Spleen (tissue), 7 donors: ENCODE measurements at regions not wholly inside any gene's neighbourhood (a gene's known extent, or its start where the extent isn't known, plus 50 kb on each side); places are given as distances from the start of the nearest gene placed in this dataset.

Experiments
- POLR2A ChIP-seq, 3 donors: fragments of 450-650 bp; IDR thresholded peaks; one replicate each; pipeline ENCODE4 v1.5.1; 2017; ENCODE audit warnings: antibody characterized with exemption in 3 of 3, mild to moderate bottlenecking in 1 of 3
- POLR2AphosphoS5 ChIP-seq, 3 donors: sonication (generic); formaldehyde crosslinking; IDR thresholded peaks; one replicate each; pipeline ENCODE4 v1.5.1; 2017; ENCODE audit warnings: antibody characterized with exemption in 3 of 3
- TF ChIP-seq, protein P1 (sequence below), 11 experiments: fragments of 200-600 bp in 7 of 11; fragments of 450-650 bp in 4 of 11; sonication (generic) in 4 of 11; IDR thresholded peaks in 8 of 11; conservative IDR thresholded peaks in 3 of 11; 1 replicate in 7 of 11; 2 replicates in 4 of 11; pipeline versions ENCODE4 v1.4.0 to v1.8.0; 2016 to 2021; ENCODE audit warnings: antibody characterized with exemption in 11 of 11, inconsistent platforms in 4 of 11, mild to moderate bottlenecking in 1 of 11
- donor health status: DM: no; HTN: no; CAD: no; lungs with moderate emphysema.
- donor health status: DM: no; HTN: no; CAD: no.
- donor health status: DM: no; HTN: no; CAD: no.

DNA sequence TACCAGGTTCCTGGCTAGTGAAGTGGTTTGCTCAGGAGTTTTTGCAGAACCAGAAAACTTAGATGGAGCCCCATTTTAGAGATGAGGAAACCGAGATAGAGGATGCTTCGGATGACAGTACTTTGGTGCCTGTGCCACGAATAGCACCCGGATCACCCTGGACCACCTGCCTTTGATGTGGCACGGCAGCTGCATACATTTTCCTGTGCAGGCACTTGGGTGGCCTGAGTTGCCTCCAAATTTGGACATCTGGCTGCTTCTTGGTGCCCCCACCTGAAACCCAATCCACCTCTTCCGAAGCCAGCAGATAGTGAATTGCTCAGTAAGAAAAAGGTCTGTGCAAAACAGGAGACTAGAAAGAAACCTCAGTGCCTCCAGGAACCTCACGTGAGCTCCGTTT, 140.6 kb upstream of the ID2 start:
- TF ChIP-seq, protein P1, sequence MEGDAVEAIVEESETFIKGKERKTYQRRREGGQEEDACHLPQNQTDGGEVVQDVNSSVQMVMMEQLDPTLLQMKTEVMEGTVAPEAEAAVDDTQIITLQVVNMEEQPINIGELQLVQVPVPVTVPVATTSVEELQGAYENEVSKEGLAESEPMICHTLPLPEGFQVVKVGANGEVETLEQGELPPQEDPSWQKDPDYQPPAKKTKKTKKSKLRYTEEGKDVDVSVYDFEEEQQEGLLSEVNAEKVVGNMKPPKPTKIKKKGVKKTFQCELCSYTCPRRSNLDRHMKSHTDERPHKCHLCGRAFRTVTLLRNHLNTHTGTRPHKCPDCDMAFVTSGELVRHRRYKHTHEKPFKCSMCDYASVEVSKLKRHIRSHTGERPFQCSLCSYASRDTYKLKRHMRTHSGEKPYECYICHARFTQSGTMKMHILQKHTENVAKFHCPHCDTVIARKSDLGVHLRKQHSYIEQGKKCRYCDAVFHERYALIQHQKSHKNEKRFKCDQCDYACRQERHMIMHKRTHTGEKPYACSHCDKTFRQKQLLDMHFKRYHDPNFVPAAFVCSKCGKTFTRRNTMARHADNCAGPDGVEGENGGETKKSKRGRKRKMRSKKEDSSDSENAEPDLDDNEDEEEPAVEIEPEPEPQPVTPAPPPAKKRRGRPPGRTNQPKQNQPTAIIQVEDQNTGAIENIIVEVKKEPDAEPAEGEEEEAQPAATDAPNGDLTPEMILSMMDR (IDR thresholded peaks at IDR 0.05 in 8 of 11, conservative IDR thresholded peaks at IDR 0.05 in 3 of 11) = no peak
- TF ChIP-seq POLR2AphosphoS5 (IDR thresholded peaks at IDR 0.05) = no peak
- TF ChIP-seq POLR2A (IDR thresholded peaks at IDR 0.05) = no peak
